Esophagus squamous epithelium (tissue), 5 donors: ENCODE measurements at regions not wholly inside any gene's neighbourhood (a gene's known extent, or its start where the extent isn't known, plus 50 kb on each side); places are given as distances from the start of the nearest gene placed in this dataset.

Source experiments
- DNase-seq: peaks from one replicate; lab custom pipeline; 2025; lab: John Stamatoyannopoulos, UW
- H3K27ac ChIP-seq, 4 donors: fragments of 200-600 bp; sonication (generic); one replicate each; pipeline ENCODE4 v1.5.1; 2016 to 2019; ENCODE audit warnings: mild to moderate bottlenecking in 1 of 4
- H3K27me3 ChIP-seq, 4 donors: fragments of 200-600 bp; sonication (generic); 1 replicate in 3 of 4; 2 replicates in 1 of 4; pipeline versions ENCODE4 v1.5.1 to v1.6.0; 2017 to 2021; ENCODE audit warnings: antibody characterized with exemption in 1 of 4
- H3K36me3 ChIP-seq, 3 donors: fragments of 200-600 bp; sonication (generic); one replicate each; pipeline ENCODE4 v1.5.1; 2016 to 2019
- H3K4me1 ChIP-seq, 3 donors: fragments of 200-600 bp; sonication (generic); one replicate each; pipeline ENCODE4 v1.5.1; 2017 to 2019
- H3K4me3 ChIP-seq, 4 donors: fragments of 200-600 bp; sonication (generic); 1 replicate in 3 of 4; 2 replicates in 1 of 4; pipeline ENCODE4 v1.5.1; 2016 to 2019; ENCODE audit warnings: mild to moderate bottlenecking in 2 of 4, moderate library complexity in 1 of 4
- H3K9me3 ChIP-seq, 3 donors: fragments of 200-600 bp; sonication (generic); one replicate each; pipeline ENCODE4 v1.5.1; 2016 to 2019
- POLR2A ChIP-seq, 4 donors: fragments of 450-650 bp; IDR thresholded peaks; one replicate each; pipeline ENCODE4 v1.6.1; 2017; ENCODE audit warnings: antibody characterized with exemption in 4 of 4, mild to moderate bottlenecking in 4 of 4, moderate library complexity in 3 of 4
- WGBS, 2 donors: methylation state at CpG; one replicate each; pipeline ENCODE4 v1.1.5; 2018; 5-methylcytosine and 5-hydroxymethylcytosine counted together
- intact Hi-C: fragments of 100-400 bp; cut with DNase I; formaldehyde crosslinking; loops from one replicate; pipeline ENCODE4 v1.15.0; 2022
- TF ChIP-seq, protein P1 (sequence below), 6 experiments: fragments of 450-650 bp in 4 of 6; fragments of 200-600 bp in 2 of 6; sonication (generic) in 2 of 6; IDR thresholded peaks; one replicate each; pipeline ENCODE4 v1.5.1; 2016 to 2019; ENCODE audit warnings: antibody characterized with exemption in 6 of 6, mild to moderate bottlenecking in 4 of 6, moderate library complexity in 4 of 6
- donor health status: DM: yes; HTN: yes; CAD: no.

DNA sequence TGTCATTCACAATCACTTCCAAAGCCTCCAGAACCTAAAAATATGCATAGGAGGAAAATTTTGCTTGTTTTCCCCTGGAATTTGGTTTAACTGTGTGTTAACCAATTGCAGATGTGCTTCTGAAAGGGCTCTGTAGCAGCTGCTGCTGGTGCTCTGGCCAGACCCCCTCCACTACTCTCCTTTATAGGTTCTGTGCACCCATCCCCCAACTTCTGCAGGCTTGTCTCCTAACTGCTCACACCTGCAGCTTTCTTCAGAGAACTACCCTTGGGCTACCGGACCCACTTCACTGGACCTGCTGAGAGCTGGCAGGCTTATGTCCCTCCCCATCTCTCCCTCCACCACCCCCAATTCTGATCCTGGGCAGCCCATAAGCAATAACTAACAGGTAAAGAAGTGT is 662.1 kb upstream of the DIPK2B start:
- intact Hi-C loops = no loop called here
- 75% methylated on average over 1 of the region's 1 CpG; no CpG with 5 or more reads in 1 of the 2 donors for WGBS, 2 donors
- no peaks in the 10 kb centered on the region for H3K4me1 ChIP-seq

DNA sequence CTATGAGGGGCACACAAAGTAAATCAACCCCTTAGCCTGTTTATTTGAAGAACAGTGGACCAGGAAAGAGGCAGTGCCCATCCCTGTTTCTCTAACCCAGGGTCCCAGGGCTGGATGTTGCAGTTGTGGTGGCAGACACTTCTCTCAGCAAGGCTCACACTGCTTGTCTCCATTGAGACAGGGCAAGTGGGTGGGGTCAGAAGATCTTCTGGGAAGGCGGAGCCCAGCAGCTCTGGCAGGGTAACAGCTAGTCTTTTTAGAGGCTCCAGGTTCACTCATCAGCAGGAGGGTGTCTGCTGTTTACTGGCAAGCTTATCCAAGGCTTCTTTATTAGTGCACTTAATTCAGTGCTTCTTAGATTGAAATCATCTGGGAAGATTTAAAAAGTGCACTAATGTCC is 659.8 kb upstream of the DIPK2B start:
- no peak overlapping the region for H3K4me3 ChIP-seq
- no peaks in the 10 kb centered on the region for H3K4me1 ChIP-seq
- intact Hi-C loops = no loop called here
- 100% methylated on average over 1 of the region's 1 CpG; no CpG with 5 or more reads in 1 of the 2 donors for WGBS, 2 donors
- H3K27ac ChIP-seq = no peak overlapping the region
- no peak for DNase-seq
- TF ChIP-seq, protein P1, sequence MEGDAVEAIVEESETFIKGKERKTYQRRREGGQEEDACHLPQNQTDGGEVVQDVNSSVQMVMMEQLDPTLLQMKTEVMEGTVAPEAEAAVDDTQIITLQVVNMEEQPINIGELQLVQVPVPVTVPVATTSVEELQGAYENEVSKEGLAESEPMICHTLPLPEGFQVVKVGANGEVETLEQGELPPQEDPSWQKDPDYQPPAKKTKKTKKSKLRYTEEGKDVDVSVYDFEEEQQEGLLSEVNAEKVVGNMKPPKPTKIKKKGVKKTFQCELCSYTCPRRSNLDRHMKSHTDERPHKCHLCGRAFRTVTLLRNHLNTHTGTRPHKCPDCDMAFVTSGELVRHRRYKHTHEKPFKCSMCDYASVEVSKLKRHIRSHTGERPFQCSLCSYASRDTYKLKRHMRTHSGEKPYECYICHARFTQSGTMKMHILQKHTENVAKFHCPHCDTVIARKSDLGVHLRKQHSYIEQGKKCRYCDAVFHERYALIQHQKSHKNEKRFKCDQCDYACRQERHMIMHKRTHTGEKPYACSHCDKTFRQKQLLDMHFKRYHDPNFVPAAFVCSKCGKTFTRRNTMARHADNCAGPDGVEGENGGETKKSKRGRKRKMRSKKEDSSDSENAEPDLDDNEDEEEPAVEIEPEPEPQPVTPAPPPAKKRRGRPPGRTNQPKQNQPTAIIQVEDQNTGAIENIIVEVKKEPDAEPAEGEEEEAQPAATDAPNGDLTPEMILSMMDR (IDR thresholded peaks at IDR 0.05) = no peak
- no peak for TF ChIP-seq POLR2A (IDR thresholded peaks at IDR 0.05)
- no peaks in the 10 kb centered on the region for H3K36me3 ChIP-seq
- H3K9me3 ChIP-seq = no peaks in the 10 kb centered on the region
- no peaks in the 10 kb centered on the region for H3K27me3 ChIP-seq

More for the DNA sequence above, 662.1 kb upstream of the DIPK2B start:
- DNase-seq = no peak
- Histone ChIP-seq H3K36me3 (no peaks in the 10 kb centered on the region), H3K27me3 (no peaks in the 10 kb centered on the region), H3K4me3 (no peak overlapping the region), H3K9me3 (no peaks in the 10 kb centered on the region), H3K27ac (no peak overlapping the region)
- TF ChIP-seq, protein P1 (IDR thresholded peaks at IDR 0.05) = no peak
- no peak for TF ChIP-seq POLR2A (IDR thresholded peaks at IDR 0.05)

DNA sequence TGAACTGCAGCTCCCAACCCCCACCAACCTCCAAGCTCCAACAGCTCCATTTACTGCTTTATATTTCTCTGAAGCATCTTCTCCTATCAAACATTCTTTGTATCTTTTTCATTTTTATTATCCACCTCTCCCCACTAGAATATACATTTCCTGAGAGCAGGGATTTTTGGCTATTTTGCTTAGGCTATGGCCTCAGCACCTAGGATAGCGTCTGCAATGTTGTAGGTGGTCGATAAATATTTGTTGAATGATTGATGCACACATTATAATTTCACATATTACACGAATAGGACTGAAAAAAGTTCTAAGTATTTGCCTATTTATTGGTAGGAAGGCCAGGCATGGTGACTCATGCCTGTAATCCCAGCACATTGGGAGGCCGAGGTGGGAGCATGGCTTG is 658.7 kb upstream of the DIPK2B start:
- 56 to 59% methylated on average over 4 of the region's 4 CpGs for WGBS, 2 donors
- Histone ChIP-seq H3K27me3 (no peaks in the 10 kb centered on the region), H3K36me3 (no peaks in the 10 kb centered on the region), H3K4me3 (no peak overlapping the region), H3K9me3 (no peaks in the 10 kb centered on the region), H3K27ac (no peak overlapping the region), H3K4me1 (no peaks in the 10 kb centered on the region)
- intact Hi-C loops = no loop called here
- TF ChIP-seq POLR2A (IDR thresholded peaks at IDR 0.05) = no peak
- TF ChIP-seq, protein P1 (IDR thresholded peaks at IDR 0.05) = no peak
- DNase-seq = no peak

DNA sequence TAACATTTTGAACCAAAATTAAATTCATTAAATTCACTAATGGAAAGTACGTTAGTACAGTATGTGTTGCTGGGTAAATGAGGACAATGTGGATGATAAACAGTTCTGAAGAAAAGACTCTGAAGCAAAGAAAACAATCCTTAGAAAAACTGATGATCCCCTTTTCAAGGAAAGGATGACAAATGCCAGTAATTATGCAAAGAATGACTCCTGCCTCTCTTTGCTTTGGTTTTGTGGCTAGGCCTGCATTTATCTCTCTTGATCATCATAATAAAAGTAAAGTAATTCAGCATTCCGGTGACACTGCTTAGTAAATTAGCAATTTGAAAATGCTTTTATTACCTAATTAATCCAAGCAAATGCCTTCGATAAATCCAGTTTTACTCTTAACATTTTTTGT is 652.2 kb upstream of the DIPK2B start:
- no peak for DNase-seq
- TF ChIP-seq, protein P1 (IDR thresholded peaks at IDR 0.05) = no peak
- TF ChIP-seq POLR2A (IDR thresholded peaks at IDR 0.05) = no peak
- WGBS, 2 donors = 21 to 37% methylated on average over 3 of the region's 3 CpGs
- intact Hi-C loops = no loop called here
- H3K9me3 ChIP-seq = no peaks in the 10 kb centered on the region
- no peak overlapping the region for H3K4me3 ChIP-seq
- peak overlapping the region in 2 of 4 donors; percentile 86 to 92 for H3K27ac ChIP-seq
- H3K4me1 ChIP-seq = peaks cover 0 to 18% (median 0%) of the 10 kb centered on the region in 3 donors
- H3K27me3 ChIP-seq = no peaks in the 10 kb centered on the region
- H3K36me3 ChIP-seq = no peaks in the 10 kb centered on the region

DNA sequence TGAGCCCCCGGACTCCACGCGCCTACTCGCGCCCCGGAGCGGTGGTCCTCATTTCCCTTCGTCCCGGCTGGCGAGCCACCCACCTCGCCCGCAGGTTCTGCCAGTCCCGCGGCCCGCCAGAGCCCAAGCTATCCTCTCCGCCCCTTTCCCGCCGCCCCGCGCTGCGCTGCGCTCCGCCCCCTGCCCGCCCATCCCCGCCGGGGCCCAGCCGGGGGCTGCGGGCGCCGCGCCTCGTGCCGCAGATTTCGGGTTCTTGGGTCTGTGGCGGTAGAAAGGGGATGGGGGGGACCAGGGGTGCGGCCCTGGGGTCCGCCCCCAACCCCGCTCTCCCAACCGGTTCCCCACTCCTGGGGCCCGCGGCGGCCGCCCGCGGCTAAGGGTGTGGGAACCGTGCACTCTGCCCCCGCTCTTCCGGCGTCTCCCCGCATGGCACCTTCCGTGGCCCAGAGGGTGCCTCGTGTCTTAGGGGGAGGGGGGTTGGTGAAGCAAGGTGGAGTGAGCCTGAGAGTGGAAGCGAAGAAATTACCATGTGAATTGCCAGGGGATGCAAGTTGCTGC is 650.8 kb upstream of the DIPK2B start:
- intact Hi-C loops = no loop called here
- H3K9me3 ChIP-seq = no peaks in the 10 kb centered on the region
- no peaks in the 10 kb centered on the region for H3K36me3 ChIP-seq
- peaks cover 0 to 29% (median 0%) of the 10 kb centered on the region in 3 donors for H3K4me1 ChIP-seq
- TF ChIP-seq POLR2A (IDR thresholded peaks at IDR 0.05) = peak in 2 of 4 donors; percentile 24 to 65
- TF ChIP-seq, protein P1 (IDR thresholded peaks at IDR 0.05) = no peak
- peak overlapping the region; percentile 83 to 92 (median 88) for H3K27ac ChIP-seq
- H3K27me3 ChIP-seq = no peaks in the 10 kb centered on the region
- peak overlapping the region; percentile 55 to 78 (median 74) for H3K4me3 ChIP-seq
- 4 to 24% methylated on average over 7 of the region's 53 CpGs for WGBS, 2 donors
- no peak for DNase-seq
